HL-60/S4 treated with phorbol 12-myristate 13-acetate at 8.2 ng/mL for 4 days and 3 days (cell line): ENCODE measurements at regions not wholly inside any gene's neighbourhood (a gene's known extent, or its start where the extent isn't known, plus 50 kb on each side); places are given as distances from the start of the nearest gene placed in this dataset.

Experiments used
- in situ Hi-C: fragments of 300-500 bp; cut with MboI; formaldehyde crosslinking; loops from 2 replicates; pipeline ENCODE4 v1.15.0; 2022; ENCODE audit warnings: low sequenced_read_pairs

DNA sequence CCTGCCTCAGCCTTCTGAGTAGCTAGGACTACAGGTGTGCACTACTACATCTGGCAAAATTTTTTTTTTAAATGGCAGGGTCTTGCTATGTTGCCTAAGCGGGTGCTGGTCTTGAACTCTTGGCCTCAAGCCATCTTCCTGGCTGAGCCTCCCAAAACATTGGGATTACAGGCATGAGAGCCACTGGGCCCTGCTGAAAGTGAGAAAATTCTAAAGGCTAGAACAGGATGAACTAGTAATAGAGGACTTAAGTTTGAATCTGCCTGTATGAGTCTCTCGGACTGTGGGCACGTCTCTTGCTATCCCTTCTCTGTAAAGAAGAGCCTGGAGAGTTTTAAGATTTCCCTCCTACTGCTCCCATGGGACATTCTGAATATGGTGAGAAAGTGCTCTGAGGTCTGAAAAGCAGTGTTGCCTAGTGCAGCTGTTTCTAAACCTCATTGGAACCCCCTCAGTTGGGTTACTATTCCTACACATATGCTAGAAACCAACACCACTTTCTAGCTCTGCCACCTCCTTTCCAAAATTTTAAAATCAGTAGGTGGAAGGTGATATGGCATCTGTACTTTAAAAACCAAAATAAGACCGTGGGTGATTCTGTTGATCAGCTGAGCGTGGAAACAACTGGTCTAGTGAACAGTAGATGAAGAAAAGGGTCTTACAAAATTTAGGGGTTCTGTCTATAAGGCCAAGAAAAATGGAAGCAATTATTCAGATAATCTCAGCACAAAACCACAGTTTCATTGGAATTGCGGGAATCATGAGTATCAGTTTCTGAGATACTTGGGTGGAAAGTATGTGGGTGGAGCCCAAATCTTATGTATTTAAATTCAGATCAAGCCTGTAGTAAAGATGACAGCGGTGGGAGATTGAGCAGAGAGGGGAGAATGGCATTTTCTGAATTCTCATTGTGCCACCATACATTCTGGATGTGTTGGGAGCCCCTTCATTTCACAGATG, 259.8 kb upstream of the CXCR4 start:
- in situ Hi-C loops, result no loop called here

DNA sequence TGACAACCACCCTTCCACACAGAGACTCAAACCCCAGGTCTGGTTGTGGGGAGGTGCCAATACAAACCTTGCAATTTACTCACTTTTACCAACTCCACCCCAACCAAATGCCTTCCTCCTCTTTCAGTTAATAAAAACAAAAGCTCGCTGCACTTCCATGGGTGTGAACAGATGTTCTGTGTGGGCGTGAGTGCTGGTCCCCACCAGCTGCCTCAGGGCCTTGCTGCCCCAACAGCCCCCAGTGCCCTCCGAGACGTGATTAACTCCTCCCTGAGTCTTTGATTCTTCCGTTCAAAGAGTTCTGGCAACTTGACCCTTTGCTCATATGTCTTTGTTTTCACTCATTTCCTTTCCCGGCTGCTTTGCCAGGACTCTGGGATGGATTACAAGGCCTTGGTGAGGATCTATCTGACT, 258.9 kb upstream of the CXCR4 start:
- in situ Hi-C loops, result no loop called here

DNA sequence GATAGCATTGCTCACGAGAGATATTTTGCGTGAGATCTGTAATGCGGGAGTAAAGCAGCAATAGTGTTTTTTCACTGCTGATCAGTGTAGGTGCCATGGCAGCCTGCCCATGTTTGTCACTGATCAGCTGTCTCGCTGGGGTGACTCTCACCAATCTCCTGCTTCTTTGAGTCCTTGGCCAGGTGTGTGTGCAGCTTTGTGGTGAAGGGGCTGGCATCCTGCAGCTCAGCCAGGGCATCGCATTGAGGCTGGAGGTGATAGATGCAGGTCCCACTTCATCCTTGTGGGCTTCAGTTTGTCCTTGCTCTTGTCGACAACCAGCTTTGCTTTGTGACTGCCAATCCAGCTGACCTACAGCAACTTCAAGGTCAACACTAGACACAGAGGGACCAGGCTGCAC, 258.3 kb upstream of the CXCR4 start:
- in situ Hi-C loops, result no loop called here

DNA sequence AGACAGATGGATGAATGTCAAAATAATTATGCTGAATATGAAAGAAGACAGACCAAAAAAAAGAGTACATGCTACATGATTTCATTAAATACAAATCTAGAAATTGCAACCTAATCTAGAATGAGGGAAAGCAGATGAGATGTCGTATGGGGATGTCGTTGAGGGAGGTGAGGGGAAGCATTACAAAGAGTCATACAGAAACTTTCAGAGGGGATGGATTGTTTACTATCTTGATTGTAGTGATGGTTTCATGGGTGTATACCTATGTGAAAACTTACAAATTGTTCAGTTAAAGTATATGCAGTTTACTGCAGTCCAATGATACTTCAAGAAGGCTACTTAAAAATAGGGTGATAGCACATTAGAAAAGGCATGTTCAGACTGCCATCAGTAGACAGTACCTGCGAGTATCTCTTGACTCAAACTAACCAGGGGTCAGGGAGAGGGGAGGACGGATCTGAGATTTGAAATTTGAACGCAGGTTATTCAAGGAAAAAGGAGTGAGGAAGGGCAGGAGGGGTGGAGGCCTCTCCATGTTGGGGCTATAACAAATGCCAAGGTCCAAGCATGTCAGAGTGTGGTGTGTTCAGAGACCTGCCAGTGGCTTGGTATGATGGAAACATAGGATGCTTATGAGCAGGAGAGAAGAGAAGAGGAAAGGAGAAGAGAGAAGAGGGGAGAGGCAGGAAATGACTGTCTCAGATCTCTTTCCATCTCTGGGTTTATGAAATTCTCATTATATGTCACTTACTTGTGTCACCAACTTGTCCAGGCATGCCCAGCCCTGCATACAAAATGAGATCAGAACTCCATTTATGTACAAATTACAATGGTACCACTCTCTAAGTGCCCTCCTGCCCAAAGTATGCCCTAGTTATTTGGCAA, 257.3 kb upstream of the CXCR4 start:
- in situ Hi-C loops, result no loop called here

DNA sequence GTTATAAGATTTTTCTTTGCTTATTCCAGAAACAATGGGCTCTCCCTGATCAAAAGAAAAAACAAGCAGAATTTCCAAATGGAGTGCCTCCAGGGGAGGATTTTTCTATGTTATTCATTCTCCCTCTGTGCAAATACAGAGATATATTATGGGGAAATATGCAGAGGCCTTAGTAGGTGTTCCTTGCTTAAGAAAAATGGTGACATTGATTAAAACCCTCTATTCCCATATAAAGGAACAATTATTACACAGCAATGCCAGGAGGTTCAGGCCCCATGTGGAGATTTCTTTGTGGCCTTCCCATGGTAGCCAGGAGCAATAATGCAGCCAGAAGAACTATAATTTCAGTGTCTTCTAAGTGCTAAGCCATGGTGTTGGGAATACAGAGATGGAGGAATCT, 255.9 kb upstream of the CXCR4 start:
- in situ Hi-C loops, result no loop called here

DNA sequence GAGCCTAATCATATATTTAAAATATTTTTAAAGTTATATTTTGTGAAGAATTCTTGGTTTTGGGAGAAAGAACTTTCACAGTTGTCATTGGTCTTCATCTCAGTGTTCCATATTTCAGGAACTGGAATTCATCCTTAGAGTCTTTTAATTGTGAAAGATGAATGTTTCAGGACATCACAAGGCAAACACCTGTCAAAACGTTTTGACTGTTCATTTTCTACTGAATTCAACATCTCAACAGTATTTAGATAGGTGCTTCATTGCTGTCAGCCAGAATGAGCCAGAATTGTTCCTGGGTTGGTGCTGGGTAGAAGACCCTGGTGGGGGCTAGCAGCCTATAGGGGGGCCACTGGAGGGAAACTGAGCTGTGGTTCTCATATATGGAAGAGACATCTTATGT, 255.1 kb upstream of the CXCR4 start:
- in situ Hi-C loops, result no loop called here

DNA sequence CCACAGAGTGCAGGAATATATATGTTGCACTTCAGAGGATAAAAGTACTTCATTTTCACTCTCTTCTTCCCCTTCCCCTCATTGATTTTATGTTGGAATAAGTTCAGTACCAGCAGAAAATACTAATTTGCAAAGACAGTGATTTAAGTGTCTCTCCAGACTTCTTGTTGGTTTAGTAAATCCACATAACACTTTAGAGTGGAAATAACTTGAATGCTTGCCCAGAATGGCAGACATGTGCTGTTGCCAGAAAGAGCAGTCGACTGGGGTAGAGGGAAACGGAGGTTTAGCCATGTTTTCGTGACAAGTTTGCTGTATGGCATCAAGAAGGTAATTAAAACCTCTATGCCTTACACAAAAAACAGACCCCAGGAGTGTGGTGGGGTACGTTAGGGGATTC, 246.0 kb upstream of the CXCR4 start:
- in situ Hi-C loops, result no loop called here

DNA sequence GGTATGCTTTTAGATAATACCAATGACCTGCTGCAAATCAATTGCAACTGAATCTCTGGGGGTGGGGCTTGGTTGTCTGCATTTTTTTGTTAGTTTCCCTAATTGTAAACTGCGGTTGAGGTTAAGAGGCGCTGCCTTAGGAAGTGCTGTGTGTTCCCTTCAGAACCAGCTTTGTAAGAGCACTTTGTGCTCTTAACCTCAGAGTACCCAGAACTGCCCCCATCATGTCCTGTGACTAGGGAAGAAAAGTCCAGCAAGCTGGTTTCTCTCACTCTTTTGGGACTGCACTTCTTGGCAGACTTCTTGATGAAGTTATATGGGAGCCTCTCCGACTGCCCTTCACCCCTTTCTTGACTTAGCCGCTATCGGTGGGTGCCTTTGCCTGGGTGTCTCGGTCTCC, 245.5 kb upstream of the CXCR4 start:
- in situ Hi-C loops, result no loop called here

DNA sequence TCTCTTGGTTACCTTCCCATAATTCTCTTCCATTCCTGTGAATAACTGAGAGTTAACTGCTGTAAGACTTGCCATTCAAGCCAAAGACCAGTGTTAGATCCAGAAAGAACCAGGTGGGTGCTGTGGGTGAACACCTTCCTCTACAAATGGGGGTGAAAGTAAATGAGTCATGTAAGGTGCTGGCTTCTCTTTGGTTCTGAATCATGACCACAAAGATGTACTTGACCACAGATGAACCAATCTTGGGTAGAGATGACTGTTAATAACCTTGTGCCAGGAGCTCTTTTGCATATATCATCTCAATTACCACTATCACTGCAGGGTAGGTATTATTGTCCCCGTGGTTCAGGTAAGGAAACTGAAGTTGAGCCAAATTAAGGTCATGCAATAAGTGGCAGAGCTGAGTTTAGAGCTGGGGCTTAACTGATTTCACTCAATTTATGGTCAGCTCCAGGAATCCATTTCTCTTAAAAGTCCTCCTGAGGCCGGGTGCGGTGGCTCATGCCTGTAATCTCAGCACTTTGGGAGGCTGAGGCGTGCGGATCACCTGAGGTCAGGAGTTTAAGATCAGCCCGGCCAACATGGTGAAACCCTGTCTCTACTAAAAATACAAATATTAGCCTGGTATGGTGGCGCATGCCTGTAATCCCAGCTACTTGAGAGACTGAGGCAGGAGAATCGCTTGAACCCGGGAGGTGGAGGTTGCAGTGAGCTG, 244.9 kb upstream of the CXCR4 start:
- in situ Hi-C loops, result no loop called here

DNA sequence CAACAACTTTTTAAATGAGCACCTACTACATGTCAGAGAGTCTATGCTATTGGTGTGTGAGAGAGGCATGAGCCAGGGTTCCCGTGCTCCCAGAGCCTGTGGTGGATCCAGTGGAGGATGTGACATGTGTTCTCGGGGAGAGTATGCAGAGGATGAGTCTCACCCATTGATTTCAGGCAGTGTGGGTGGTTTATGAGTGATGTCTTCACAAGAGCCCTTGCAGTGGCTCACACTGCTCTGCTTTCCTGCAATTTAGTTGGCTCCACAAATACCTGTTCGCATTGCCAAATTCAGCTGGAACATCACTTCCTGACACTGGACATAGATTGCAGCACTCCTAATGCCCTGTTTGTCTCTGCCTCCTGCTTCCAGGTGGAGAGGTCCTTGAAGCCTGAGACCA, 243.6 kb upstream of the CXCR4 start:
- in situ Hi-C loops, result no loop called here

DNA sequence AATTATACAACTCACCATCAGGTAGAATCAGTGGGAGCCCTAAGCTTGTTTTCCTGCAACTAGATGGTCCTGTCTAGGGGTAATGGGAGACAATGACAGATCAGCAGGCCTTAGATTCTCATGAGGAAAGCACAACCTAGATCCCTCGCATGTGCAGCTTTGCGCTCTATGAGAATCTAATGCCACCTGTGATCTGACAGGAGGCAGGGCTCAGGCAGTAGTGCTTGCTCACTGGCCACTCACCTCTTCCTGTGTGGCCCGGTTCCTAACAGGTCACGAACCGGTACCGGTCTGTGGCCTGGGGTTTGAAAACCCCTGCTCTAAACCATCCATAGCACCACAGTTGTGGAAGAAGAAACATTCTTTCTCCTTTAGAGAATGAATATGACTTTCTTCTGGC, 242.8 kb upstream of the CXCR4 start:
- in situ Hi-C loops, result no loop called here

DNA sequence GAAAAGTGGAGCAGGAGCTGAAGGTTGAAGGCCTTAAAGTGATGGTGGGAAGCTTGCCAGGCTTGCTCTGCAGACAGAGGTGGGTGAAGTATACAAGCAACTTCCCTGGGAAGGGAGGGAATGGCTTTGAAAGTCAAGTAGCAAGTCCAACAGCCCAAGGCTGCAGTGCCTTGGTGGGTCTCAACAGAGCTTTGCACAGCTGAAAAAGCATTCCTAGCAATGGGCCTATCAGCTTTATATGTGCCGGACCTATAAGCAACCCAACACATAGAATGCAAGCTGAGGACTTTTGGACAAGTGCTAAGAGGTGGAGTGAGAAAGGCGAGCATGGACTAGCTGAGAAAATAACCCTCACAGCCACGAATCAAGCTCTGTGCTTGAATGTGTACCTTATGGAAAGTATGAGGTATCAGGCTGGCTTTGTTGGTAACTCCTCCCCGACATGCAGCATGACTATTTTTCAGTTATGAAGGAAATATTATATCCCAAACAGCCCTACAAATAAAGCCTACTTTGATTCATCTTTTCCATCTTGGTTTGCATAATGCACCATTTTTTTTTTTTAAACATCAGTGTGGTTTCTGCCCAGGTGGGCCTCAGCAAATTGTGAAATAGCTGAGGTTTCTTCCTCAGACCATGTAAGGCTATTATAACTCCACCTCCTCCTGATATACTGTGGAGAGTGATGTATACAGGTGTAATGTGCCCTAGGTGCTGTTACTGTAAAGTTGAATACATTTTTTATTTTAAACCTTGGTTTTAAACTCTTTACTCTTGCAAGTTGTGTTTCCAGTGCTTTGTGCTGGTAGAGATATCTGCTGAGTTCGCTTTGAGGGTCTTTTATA, 241.4 kb upstream of the CXCR4 start:
- in situ Hi-C loops, result no loop called here

DNA sequence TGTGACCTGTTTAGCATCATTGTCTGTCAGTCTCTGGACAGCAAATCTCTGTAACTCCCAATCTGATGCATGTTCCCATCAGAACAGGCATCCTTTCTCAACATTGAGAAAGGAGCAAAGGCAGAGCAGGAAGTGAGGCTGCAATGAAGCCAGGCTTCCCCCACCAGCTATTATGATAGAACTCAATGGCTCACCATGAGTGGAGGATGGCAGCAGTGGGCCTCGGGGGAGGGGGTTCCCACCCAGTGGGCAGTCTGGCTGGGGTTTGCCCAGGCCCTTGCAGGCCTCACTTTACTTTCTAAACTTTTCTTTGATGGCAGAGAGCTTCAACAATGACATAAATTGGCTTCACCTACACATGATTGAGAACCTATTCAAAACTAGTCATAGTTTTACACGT, 240.6 kb upstream of the CXCR4 start:
- in situ Hi-C loops, result no loop called here

DNA sequence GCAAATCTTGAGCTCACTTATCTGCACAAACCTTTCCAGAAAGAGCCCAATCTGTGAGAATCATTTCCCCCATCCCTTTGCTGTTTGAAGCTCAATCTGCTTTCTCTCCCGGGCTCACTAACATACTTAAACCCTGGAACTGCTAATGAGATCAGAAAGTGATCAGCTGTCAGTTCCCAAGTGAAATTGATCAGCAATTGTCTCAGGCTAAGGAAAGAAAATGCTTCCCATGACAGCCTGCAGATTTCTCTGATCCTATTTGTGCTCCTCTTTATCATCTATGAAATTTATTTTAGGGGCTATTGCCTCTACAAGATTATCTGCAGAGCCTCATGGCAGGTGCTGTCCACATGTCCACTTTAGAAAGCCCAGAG, 239.0 kb upstream of the CXCR4 start:
- in situ Hi-C loops, result no loop called here

DNA sequence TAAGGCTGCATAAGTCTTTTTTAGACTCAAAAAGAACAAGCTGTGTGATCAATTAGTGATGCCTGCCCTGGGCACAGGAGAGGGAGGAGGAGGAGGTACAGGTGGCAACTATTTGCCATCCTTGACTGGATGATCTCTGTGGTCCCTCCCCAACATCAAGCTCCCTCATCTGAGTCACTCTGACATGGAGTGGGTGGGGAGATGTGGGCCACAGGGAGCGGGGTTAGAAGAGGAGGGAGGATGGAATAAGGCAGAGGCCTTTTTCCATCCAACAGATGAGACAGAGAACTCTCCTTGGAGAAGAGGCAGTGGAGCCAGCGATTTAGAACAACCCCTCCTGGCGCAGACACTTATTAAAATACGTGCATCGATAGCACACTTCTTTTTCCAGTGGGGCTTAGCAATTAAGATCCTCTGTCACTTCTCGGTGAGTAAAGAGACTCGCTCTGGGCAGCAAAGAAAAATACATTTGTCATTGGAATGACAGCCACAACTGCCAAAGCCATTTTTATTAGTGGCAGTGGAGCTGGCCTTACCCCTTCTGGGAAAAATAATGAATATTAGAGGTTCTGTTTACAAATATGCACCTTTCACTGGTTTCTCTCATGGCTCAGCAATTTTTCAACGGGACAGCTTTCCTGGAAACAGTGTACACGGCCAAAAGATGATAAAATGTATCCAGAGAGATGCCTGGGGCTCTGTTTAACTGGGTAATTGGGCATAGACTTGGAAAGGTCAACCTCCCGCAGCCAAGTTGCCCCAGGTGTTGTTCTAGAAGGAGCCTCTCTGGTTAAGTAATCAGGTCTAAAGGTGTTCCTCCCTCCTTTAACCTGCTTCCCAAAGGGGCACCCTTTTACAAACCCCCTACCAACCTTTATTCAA, 238.4 kb upstream of the CXCR4 start:
- in situ Hi-C loops, result no loop called here

DNA sequence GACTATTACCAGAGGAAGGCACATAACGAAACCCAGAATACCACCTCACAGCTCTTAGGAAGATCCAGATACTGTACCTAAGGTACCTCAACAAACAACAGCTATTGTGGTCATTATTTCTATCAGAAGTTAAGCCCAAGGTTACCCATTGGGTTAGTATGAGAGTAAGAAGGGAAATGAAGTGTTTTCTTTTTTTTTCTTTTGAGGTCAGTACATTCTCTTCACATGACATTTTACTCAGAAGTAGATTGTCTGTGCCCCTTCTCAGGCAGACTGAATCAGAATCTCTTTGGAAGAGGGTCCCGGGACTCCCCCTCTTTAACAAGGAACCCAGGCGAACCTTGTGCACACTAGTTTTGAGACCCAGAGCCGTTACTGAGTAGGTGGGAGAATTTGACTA, 233.7 kb upstream of the CXCR4 start:
- in situ Hi-C loops, result no loop called here

DNA sequence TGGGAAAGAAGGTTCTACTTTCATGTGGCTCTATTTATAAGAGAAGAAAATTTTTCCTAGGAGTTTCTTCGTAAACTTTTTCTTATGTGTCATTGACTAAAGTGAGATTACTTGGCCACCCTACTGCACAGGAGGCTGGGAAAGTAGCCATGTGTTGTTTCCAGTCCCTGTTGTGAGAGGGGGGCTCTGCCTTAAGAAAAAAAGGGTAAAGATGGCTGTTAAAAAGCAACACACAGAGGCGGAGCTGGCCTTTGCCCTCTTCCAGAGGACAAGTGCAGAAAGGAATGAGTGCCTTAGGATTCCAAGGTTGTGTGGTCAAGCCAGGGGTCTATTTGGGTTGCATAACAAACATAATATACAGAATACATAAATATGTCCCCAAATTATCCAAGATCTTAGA, 230.0 kb upstream of the CXCR4 start:
- in situ Hi-C loops, result no loop called here

DNA sequence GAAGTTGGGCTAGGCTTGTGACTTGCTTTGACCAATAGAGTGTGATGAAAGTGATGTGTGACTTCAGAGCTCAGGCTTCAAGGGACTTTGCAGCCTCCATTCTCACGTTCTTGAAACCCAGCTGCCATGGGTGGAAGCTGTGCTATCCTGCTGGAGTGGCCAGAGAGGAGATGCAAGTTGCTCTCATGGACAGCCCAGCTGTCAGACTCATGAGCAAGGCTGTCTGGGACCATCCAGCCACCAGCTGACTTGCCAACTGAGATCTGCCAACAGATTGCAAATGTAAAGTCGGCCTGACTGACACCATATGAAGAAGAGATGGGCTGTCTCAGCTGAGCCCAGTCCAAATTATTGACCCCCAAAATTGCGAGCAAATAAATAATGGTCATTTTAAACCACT, 226.4 kb upstream of the CXCR4 start:
- in situ Hi-C loops, result no loop called here

DNA sequence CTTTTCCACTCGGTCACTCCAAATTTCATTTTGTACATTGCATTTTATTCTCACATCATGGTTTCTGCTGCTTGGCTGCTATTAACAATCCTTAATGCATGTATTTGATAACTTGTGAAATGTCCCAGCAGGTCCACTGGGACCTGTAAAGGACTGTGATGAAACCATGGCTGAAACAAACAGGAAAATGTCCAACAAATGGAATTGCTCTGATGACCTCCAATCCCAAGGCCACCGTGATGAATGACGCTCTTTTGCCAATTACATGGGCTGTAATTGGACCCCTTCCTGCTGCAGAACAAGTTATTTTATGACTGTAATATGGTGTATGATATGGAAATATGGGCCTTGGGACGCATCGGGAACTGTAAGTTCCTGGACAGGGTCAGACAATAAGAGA, 224.2 kb upstream of the CXCR4 start:
- in situ Hi-C loops, result no loop called here

DNA sequence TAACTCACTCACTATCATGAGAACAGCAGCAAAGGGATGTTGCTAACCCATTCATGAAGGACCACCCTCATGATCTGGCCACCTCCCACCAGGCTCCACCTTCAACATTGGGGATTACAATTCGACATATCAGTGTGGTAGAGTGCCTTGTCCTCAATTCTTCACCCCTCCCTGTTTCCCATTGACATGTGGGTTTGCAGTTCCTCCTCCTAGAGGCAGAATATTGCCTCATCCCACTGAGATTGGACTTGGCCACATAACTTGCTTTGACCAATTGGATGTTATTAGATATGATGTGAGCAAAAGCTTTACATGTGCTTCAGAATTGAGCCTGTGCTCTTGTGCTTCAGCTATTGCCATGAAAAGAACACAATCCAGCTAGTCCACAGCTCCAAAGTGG, 217.0 kb upstream of the CXCR4 start:
- in situ Hi-C loops, result no loop called here
